WI38 (cell line): ENCODE measurements at regions not wholly inside any gene's neighbourhood (a gene's known extent, or its start where the extent isn't known, plus 50 kb on each side); places are given as distances from the start of the nearest gene placed in this dataset.

Source experiments
- H3K4me3 ChIP-seq: 2 replicates; pipeline ENCODE4 v1.5.1; 2011; ENCODE audit warnings: low read depth, mild to moderate bottlenecking, control low read depth, low read length
- TF ChIP-seq, protein P1 (sequence below): IDR thresholded peaks from 2 replicates; pipeline ENCODE4 v1.5.1; 2012; ENCODE audit warnings: low read depth, mild to moderate bottlenecking, control low read depth, low read length

DNA sequence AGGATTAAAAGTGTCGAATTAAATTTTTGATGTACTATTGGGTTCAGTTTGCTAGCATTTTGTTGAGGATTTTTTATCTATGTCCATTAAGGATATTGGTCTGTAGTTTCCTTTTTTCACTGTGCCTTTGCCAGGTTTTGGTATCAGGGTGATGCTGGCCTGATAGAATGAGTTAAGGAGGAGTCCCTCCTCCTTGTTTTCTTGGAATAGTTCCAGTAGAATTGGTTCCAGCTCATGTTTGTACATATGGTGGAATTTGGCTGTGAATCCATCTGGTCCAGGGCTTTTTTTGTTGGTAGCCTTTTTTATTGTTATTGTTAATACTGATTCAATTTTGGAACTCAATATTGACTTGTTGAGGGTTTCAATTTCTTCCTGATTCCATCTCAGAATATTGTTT is 141.8 kb downstream of the SIM1 start:
- TF ChIP-seq, protein P1, sequence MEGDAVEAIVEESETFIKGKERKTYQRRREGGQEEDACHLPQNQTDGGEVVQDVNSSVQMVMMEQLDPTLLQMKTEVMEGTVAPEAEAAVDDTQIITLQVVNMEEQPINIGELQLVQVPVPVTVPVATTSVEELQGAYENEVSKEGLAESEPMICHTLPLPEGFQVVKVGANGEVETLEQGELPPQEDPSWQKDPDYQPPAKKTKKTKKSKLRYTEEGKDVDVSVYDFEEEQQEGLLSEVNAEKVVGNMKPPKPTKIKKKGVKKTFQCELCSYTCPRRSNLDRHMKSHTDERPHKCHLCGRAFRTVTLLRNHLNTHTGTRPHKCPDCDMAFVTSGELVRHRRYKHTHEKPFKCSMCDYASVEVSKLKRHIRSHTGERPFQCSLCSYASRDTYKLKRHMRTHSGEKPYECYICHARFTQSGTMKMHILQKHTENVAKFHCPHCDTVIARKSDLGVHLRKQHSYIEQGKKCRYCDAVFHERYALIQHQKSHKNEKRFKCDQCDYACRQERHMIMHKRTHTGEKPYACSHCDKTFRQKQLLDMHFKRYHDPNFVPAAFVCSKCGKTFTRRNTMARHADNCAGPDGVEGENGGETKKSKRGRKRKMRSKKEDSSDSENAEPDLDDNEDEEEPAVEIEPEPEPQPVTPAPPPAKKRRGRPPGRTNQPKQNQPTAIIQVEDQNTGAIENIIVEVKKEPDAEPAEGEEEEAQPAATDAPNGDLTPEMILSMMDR: no peak

DNA sequence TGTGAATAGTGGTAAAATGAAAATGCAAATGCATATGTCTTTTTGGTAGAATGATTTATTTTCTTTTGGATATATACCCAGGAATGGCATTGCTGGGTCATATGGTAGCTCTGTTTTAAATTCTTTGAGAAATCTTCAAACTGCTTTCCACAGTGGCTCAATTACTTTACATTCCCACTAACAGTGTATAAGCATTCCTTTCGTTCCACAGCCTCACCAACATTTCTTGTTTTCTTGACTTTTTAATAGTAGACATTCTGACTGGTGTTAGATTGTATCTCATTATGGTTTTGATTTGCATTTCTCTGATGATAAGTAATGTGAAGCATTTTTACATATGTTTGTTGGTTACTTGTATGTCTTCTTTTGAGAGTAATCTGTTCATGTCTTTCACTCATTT is 144.0 kb downstream of the SIM1 start:
- TF ChIP-seq, protein P1: no peak
- H3K4me3 ChIP-seq: no peak overlapping the region

More for the DNA sequence above, 141.8 kb downstream of the SIM1 start:
- no peak overlapping the region for H3K4me3 ChIP-seq

DNA sequence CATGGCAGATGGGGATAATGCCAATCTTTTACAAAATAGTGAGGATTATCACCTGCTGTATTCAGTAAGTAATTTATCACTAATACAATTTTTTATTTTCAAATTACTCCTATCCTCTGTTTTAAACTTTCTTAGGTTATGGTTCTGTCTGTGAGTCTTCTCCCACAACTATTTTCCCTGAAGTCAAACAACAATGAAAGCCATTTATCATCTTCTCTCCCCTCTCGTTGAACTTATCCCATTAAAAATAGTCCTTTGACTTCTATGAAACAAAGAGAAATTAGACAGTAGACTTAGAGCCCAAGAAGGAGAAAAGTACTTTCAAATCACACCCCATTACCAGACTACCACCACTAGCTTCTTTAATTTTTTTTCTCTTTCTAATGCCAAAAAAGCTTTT is 147.7 kb downstream of the SIM1 start:
- TF ChIP-seq, protein P1: no peak
- H3K4me3 ChIP-seq: no peak overlapping the region

DNA sequence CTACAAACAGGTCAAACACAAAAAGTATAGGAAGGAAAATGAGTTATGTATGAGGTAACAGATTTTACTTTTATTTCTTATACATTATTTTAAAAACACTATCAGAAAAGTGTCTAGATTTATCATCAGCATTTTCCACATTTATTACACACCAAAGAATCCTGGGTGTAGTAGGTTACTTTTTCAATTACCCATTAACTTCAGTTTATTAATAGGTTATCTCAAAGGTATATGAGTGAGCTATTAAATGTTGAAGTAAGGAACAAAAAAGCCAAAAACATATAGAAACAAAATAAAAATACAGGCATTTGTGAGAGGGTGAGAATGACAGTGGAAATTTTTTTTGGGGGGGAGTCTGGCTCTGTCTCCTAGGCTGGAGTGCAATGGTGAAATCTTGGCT is 150.5 kb downstream of the SIM1 start:
- H3K4me3 ChIP-seq: no peak overlapping the region
- TF ChIP-seq, protein P1: no peak

DNA sequence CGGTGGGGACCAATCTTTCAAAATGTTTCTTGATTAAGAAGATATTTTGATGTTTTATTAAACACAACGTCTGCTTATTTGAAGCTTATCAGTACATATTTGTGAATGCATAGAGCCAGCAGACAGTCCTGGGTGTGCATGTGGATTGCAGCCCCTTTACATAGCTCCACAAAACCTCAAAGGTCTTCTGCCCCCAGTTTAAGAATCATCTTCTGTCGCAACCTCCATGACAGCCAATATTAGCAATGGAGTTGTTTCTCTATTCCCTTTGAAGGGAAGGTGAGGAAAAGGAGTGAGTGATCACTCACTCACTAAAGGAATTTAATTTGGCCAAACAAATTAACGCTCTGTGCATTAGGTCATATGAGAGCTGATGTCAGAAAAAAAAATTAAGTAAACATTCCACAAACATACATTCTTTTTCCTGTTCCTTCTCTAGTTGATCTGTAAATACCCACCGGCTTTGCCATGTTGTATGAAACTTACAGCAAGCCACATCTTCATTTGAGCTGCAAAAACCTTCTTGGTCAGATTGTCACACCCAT is 152.9 kb downstream of the SIM1 start:
- TF ChIP-seq, protein P1: no peak
- H3K4me3 ChIP-seq: no peak overlapping the region

DNA sequence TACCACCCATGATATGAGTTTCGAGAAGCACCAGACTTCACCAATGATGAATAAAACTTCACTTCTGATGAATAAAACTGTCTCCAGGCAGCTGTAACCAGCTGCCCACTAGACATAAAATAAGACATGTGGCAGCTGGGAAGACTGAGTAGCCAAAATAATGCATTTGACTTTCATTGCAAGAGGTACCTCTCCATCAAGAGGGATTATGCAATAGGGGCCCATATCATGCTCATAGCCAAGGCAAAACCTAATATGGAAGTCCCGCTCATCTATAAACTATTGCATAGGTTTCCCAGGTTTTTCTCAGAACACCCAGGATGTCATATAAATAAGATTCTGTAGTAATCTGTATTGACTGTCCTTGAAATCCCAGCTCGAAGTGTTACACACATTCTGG is 155.5 kb downstream of the SIM1 start:
- no peak overlapping the region for H3K4me3 ChIP-seq
- TF ChIP-seq, protein P1: no peak

DNA sequence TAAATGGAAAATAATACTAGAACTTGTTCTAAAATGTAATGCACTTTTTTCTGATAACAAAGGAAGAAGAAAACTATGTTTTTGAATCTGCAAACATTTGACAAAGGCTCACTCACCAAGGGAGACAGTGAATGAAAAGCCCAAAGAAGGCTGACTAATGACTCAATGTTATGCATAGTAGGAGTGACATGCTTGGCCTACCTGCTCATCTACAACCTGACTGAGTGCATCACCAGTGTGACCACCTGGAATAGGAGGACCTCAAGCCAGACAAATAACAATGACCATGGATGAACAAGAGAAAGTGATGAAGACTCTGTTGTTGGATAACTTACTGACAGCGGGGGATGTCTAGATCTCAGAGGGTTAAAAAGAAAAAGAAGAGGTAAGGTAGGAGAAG is 157.2 kb downstream of the SIM1 start:
- TF ChIP-seq, protein P1: no peak
- H3K4me3 ChIP-seq: no peak overlapping the region
